Stimulated activated CD8-positive, alpha-beta memory T cell treated with anti-CD3 and anti-CD28 coated beads, Interleukin-15, amount 100 ng/mL, for 48 hours (primary cell): ENCODE measurements at regions not wholly inside any gene's neighbourhood (a gene's known extent, or its start where the extent isn't known, plus 50 kb on each side); places are given as distances from the start of the nearest gene placed in this dataset.
"Not testable (repeated sequence)": the region's sequence is repeated elsewhere in the genome, so short reads cannot be mapped to it uniquely, and the experiment has no call there.

Experiments used
- DNase-seq, 2 donors: peaks; one replicate each; pipeline ENCODE4 v3.0.0-alpha.2; 2020; ENCODE audit warnings: low read depth in 2 of 2

- no peak for DNase-seq
Measured at GRCh38 chr2:147198651-147199171, 646.1 kb upstream of the ACVR2A start.

- DNase-seq = no peak
Measured at GRCh38 chr2:147197754-147198483, 646.9 kb upstream of the ACVR2A start.

- DNase-seq = peak; percentile 27 to 30
Measured at GRCh38 chr2:147182260-147182659, 662.6 kb upstream of the ACVR2A start.

GRCh38 chr2:147181351-147182029 lies 663.3 kb upstream of the ACVR2A start:
- DNase-seq = no peak

- DNase-seq = no peak
Measured at GRCh38 chr2:147177071-147177857, 667.6 kb upstream of the ACVR2A start.

GRCh38 chr2:147174824-147175254 lies 670.0 kb upstream of the ACVR2A start:
- DNase-seq = no peak

GRCh38 chr2:147173798-147174197 lies 671.0 kb upstream of the ACVR2A start:
- DNase-seq = no peak

GRCh38 chr2:147173189-147173581 lies 671.6 kb upstream of the ACVR2A start:
- DNase-seq = no peak

- DNase-seq = no peak
Measured at GRCh38 chr2:147172493-147173188, 672.2 kb upstream of the ACVR2A start.

- no peak for DNase-seq
Measured at GRCh38 chr2:147171941-147172340, 672.9 kb upstream of the ACVR2A start.

GRCh38 chr2:147170932-147171331 lies 673.9 kb upstream of the ACVR2A start:
- no peak for DNase-seq

- DNase-seq = no peak
Measured at GRCh38 chr2:147165697-147166382, 679.0 kb upstream of the ACVR2A start.

GRCh38 chr2:147164563-147164962 lies 680.3 kb upstream of the ACVR2A start:
- no peak for DNase-seq

GRCh38 chr2:147161746-147162145 lies 683.1 kb upstream of the ACVR2A start:
- DNase-seq = no peak

- DNase-seq = no peak
Measured at GRCh38 chr2:147156970-147157369, 687.9 kb upstream of the ACVR2A start.

- DNase-seq = no peak
Measured at GRCh38 chr2:147150241-147150635, 694.6 kb upstream of the ACVR2A start.

GRCh38 chr2:147149575-147150240 lies 695.1 kb upstream of the ACVR2A start:
- no peak for DNase-seq

GRCh38 chr2:147147802-147148201 lies 697.0 kb upstream of the ACVR2A start:
- DNase-seq = no peak

GRCh38 chr2:147141930-147142329 lies 702.9 kb upstream of the ACVR2A start:
- no peak for DNase-seq

GRCh38 chr2:147139732-147140131 lies 705.1 kb upstream of the ACVR2A start:
- DNase-seq = not testable (repeated sequence)

GRCh38 chr2:147137711-147138110 lies 707.1 kb upstream of the ACVR2A start:
- DNase-seq = no peak
